HK-2 (cell line): ENCODE measurements at regions not wholly inside any gene's neighbourhood (a gene's known extent, or its start where the extent isn't known, plus 50 kb on each side); places are given as distances from the start of the nearest gene placed in this dataset.
"Not testable (repeated sequence)": the region's sequence is repeated elsewhere in the genome, so short reads cannot be mapped to it uniquely, and the experiment has no call there.

ENCODE experiments used
- DNase-seq: peaks from one replicate; pipeline ENCODE4 v3.0.0-alpha.2; 2018; ENCODE audit not compliant: unreplicated experiment

DNA sequence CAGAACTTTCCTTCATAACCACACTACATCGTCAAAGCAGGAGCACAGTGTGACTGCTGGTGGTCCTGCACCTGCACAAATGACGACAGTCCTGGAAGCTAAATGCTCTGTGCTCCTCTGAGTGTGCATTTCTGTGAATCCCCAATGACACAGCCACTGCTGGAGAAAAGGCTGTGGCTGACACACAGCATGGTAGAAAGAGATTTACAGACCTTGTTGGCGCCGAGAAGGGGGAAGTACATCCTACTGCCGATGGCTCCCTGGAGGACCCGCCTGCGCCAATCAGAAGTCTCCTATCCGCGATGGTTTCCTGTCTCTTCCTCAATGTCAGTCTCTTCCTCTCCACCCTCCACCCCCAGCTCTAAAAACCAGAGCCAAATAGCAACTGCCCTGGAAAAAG lies 115.4 kb upstream of the RAB4A start:
- DNase-seq: no peak

DNA sequence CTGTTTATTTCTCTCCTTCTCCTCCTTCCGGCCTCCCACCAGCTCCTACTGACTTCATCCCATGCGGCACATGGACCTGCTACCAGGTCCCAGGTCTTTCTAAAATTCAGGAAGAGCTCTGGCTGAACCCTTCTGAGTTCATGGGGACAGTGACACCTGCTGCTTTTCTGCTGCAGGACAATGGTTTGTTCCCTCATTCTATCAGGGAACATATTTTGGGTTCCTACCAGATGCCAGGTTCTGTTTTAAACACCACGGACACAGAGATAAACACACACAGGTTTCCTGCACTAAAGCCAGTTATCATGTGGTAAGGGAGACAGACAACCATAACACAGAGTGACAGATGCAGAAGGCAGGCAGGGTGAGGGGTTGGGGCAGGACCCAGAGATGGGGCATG lies 114.0 kb upstream of the RAB4A start:
- no peak for DNase-seq

DNA sequence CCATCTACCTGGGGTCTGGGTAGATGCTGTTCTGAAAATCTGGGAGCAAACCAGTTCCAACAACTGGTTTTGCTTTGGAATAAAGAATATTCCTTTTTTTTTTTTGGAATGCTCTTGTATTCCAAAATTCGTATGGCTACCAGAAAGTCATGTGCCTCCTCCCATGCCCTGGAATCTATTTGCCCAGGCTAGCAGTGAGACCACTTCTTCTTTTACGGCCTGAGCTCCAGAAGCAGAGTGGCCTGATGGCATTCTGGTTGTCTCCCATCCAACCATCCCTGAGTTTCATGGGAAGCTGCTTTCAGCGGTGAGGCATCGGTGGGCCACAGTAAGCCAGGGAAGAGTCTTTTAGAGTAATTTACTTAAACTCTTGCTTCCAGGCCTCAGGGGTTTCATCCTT lies 113.4 kb upstream of the RAB4A start:
- DNase-seq: no peak

DNA sequence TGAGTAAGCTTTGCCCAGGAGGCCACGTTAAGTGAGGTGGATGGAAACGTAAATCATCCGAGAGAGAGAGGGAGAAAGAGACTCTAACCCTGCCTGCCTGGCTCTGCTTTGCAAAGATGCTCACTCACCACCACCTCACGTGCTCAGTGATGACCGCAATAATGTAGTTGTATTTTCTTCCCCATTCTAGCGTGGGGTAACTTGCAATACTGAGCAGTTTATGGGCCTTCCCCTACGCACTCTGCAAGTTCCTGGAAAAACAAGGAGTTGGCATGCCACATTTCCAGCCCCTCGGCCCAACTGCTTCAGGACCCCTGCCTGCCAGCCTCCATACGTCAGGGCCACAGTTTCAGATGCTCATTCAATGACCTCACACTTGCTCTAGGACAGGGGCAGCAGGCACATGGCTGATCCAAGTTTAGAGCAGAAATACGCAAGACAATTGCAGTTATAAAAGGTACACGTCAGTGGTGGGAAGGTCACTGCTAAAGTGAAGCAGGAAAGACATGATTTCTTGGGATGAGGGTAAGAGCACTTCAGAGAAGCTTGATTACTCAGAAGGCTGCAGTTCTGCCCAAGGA lies 112.5 kb upstream of the RAB4A start:
- no peak for DNase-seq

DNA sequence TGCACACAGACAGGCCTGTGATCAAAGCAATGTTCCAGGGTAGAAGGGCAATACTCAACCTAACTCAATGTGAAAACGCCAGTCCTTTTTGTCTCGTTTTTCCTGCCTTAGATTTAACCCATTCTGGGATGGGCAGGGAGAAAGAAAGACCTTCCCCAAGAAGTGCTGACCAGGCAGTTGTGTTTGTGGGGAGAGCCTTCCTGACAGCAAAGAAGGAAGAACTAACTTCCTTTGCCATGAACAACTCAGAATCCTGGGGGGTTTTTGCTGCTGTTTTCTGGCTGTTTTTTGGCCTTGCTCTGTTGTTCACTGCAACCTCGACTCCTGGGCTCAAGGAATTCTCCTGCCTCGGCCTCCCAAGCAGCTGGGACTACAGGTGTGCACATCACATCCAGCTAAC lies 112.0 kb upstream of the RAB4A start:
- no peak for DNase-seq

DNA sequence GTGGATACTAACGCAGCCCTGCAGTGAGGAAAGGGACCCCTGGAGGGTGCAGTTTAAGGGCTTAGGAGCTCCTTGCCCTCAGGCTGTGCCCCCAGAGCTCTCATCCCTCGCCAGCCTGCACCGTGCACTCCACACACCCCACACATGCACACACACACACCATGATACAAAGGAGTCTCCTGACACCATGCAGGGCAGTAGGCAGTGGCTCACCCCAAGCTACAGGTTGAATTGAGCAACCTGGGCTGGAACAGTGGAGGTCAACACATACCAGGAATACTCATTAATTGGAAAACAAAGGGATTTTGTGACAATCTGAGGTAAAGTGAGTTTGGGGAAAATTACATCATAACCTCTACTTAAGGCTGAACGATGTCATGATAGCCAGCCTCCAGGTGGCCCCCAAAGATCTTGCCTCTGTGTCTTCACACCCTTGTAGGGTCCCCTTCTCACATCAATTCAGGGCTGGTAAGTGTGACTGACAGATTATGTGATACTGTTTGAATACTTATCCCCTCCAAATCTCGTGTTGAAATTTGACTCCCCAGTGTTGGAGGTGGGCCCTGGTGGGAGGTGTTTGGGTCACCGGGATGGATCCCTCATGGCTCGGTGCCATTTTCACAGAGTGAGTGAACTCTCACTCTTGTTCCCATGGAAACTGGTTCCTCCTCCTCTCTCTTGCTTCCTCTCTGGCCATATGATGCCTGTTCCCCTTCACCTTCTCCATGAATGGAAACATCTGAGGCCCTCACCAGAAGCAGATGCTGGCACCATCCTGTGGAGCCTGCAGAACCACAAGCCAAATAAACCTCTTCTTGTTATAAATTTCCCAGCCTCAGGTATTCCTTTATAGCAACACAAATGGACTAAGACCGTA lies 111.0 kb upstream of the RAB4A start:
- DNase-seq: no peak

DNA sequence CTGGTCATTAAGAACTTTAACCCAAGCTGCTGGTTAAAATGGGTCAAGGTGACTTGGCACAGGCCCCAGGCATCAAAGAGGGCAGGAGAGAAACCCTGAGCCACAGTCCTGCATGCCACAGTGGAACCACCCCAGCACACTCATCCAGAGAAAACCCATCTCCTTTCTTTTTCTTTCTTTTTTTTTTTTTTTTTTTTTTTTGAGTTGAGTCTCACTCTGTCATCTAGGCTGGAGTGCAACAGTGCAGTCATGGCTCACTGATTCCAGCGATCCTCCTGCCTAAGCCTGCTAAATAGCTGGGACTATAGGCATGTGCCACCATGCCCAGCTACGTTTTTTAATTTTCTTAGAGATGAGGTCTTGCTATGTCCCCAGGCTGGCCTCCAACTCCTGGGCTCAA lies 109.2 kb upstream of the RAB4A start:
- no peak for DNase-seq

DNA sequence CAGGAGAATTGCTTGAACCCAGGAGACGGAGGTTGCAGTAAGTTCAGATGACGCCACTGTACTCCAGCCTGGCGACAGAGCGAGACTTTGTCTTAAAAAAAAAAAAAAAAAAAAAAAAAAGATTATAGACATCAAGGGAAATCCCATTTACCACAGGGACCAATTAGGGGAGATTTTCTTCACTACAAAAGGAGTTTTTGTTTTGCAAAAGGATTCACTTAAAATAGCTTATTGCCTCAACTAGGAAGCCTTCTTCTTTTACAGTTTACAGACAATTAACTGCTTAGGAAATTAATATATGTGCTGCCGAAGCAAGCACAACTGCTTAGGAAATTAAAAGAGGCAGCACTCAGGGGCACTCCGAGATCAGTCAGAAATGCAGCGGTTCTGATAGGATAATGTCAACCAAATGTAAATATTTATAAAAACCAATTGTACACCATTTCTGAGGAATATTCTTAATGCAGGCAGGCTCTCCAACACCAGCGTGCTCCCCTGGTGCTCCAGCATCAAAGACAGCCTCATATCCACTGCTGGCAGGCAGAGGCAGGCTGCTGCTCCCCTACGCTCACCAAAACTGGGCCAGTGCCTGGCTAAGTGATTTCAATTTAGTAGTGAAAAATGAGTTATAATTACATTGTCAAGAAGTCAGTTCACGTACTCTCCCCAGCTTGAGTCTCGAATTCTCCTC lies 107.9 kb upstream of the RAB4A start:
- no peak for DNase-seq

DNA sequence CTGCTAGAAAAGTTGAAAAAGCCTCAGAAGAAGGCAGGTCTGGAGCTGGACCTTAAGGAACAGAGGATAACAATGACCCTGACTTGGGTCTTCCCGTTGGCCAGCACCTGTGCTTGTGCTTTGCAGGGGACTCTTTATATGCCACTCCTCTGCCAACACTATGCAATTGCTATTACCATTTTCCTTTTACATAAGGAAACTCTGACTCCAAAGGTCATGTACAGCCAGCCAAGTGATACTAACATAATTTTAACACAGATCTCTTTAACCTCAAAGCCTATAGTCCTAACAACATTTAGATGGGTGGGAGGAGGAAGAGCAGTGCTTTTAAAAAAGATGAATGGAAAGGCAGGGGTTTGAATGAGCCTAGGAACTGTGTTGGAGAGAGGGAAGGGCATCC lies 106.6 kb upstream of the RAB4A start:
- DNase-seq: no peak

DNA sequence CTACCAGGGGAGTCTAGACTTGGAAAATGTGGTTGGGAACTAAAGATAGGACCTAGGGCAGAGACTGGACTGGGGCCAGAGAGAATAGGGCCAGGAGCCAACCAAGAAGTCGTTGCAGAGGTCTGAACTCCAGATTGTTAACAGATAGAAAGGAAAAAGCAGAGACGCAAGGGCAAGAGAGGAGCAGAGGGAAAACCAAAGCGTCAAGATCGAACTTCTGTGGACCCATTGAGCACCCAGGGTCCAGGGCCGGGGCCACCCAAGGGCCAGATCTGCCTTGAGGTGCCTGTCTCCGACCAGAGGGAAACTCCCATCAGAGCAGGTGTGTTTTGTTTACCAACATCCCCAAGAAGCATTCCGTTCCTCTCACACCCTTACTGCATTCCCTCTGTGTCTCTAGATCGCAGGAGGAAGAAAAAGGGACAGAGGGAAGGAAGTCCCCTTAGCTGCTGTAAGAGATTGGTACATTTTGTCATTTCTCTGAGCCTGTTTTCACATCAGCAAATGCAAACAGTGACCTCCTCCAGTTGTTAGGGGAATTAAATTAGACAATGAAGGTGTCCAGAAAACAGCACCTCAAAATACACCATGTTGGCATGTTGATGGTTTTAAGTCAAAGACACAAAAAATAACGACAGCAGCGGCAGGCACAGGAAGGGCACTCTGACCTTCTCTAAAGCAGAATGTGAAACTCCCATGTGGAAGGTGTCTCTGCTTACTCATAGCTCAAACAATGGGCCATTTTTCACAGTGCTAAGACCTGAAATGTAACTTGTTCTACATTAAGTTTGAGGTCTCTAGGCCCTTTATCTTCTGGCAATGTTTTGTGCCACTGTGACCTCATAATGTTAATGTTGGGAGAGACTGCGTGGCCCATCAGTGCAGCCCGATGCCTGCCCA lies 105.8 kb upstream of the RAB4A start:
- no peak for DNase-seq

DNA sequence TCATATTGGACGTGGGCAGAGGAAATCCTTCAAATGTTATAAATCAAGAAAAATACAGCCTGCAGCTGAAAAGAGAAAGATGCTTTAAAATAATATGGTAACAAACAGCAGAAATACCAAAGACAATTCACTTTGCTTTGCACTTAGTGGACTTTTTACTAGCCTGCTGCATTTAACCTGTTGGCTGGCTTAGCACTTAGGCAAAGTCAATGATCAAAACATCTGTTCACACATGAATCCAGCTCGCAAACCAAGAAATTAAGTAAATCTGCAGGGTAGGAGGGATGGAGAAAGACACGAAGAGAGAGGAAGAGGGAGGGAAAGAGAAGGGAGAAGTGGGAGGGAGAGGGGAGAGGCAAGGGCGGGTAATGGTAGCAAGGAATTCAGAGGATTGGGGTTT lies 103.6 kb upstream of the RAB4A start:
- no peak for DNase-seq

DNA sequence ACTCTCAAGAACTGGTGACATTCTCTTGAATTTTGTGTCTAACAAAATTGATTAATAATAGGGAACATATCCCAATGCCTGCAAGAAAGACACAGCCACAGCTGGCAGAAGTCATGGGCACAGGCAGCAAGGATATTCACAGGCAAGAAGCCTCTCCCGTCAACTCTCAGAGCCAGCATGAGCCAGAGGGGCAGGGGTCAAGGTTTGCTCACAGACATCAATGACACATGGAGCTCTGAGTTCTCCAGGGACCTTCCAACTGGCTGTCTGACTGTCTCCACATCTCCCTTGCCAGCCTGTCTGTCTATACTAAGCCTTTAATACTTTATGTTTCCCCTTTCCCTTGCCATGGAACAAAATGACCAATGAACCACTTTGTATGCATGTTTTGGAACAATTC lies 101.5 kb upstream of the RAB4A start:
- DNase-seq: no peak

DNA sequence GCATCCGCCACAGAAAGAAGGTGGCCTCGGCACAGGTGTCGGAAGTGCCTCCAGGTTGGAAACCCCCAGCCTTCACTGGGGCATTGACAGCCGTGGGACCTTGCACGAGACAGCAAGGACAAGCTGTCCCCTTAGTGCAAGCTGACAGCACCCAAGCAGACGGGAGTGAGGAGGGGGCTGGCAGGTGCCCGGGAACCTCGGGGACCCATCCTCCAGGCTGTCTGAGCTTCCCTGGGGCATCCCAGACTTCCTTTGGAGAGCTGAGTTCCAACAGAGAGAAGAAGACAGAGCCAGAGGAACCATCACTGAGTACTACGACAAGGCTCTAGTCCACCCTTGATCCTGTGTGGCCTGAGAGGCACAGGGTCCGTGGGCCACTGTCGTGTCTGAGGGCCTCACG lies 100.6 kb upstream of the RAB4A start:
- no peak for DNase-seq

DNA sequence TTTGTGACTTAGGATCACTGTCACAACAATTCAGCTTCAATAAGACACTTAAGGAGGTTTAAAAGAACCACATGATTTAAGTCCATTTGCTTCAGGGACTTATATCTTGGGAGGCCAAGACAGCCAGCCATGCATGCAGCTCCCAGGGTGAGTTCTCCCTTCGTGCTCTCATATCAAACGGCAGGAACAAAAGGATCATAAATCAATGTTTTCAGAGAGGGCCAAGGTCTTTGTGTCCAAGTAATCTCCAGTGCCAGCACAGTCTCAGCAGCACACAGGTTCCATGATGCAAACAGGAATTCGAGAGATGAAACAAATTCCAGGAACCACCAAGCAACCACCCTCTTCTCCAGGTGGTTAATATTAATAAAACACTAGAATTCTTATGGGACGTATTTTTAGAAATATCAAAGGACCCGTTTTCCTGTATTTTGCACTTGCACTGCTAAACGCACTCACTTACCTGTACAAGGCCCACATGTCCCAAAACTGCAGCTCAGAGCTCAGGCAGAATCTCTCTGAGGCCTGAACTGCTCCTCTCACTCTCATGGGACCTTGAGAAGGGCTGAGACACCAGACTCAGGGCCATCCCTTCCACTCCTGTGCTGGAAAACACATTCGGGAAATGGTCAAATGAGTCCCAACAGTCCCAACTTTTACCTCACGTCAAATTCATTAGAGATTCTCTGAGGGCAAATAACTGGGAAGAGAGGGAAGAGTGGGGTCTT lies 100.0 kb upstream of the RAB4A start:
- DNase-seq: no peak

DNA sequence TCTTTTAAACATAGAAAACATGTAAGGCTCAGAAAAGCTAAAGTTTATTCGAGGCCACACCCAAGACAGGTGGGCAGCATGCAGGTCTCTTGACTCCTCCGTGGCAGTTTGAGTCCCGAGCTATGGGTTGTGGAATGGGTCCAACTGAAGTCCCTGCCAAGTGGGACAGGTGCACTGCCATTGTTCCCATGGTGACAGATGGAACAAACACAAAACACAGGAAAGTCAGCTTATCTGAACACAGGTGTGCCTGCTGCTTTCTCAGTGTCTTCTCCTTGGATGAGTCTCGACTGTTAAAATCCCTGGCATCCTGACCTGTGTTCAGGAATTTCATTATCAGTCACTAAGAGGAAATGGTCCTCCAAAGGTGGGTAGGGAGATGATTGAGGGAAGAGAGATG lies 99.0 kb upstream of the RAB4A start:
- no peak for DNase-seq

DNA sequence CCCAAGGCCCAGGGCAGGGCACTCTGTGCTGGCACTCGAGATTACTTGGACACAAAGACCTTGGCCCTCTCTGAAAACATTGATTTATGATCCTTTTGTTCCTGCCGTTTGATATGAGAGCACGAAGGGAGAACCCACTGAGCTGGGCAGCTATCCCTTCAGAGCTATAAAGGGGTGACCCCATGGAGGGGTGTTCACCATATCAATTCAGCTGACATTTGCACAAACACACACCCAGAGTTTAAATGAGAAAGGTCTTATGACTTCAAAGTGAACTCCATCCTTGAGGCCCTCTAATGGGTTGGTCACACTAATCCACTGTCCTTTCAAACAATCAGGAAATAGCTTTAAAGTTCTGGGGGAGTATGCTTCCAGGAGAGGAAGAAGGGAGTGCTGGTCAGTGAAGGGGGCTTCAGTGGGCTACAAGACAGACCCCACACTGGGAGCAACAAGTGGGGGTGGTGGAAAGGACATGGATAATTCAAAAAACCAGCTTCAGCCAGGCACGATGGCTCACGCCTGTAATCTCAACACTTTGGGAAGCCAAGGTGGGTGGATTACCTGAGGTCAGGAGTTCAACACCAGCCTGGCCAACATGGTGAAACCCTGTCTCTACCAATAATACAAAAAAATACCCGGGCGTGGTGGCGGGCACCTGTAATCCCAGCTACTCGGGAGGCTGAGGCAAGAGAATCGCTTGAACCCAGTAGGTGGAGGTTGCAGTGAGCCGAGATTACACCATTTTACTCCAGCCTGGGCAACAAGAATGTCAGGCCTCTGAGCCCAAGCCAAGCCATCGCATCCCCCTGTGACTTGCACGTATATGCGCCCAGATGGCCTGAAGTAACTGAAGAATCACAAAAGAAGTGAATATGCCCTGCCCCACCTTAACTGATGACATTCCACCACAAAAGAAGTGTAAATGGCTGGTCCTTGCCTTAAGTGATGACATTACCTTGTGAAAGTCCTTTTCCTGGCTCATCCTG lies 97.1 kb upstream of the RAB4A start:
- not testable (repeated sequence) for DNase-seq

DNA sequence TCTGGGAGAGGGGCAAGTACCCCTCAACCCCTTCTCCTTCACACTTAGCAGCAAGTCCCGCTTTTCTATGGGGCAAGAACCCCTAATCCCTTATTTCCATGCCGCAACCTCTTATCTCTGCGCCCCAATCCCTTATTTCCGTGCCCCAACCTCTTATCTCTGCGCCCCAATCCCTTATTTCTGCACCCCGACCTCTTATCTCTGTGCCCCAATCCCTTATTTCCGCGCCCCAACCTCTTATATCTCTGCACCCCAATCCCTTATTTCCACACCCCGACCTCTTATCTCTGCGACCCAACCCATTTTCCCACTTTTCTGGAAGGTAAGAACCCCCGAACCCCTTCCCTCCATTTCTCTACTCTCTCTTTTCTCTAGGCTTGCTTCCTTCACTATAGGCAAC lies 95.6 kb upstream of the RAB4A start:
- DNase-seq: not testable (repeated sequence)

DNA sequence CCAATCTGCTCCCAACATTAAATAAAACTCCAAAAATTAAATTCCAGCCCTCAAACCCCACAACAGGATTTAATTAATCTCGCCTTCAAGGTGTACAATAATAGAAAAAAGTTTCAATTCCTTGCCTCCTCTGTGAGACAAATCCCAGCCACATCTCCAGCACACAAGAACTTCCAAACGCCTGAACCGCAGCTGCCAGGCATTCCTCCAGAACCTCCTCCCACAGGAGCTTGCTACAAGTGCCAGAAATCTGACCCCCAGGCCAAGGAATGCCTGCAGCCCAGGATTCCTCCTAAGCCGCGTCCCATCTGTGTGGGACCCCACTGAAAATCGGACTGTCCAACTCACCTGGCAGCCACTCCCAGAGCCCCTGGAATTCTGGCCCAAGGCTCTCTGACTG lies 94.5 kb upstream of the RAB4A start:
- not testable (repeated sequence) for DNase-seq

DNA sequence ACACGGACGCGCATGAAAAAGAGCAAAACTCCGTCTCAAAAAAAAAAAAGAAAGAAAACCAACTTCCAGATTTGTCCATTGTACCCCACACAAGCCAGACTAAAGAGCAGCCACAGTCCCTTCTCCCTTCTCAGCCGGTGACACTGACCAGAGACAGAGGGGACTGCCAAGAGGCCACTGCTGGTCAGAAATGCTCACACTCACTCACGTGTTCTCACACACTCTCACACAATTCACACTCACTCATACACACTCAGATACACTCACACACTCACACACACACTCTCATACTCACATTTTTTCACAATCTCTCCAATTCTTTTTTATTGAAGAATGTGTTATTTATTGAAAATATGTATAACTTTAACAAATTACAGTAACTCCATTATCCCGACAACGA lies 90.8 kb upstream of the RAB4A start:
- no peak for DNase-seq

DNA sequence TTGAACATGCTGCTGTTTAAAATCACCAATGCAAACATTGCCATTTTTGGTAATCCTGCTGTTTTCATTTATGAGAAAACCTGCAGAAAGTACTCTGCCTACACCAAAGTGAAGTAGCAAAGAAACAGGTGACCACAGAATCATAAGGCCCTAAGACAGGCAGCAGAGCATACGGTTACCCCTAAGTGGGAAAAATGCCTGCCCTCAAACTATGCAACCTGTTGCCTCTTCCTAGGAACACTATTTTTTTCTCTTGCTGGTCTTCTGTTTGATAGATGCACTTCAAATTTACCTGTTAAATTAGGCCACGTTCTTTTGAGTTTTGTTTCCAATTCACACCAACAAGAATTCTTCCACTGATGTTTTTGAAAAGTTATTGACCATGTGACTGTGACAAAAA lies 89.5 kb upstream of the RAB4A start:
- no peak for DNase-seq
